Renal pelvis (tissue), 1 donor: ENCODE measurements at regions not wholly inside any gene's neighbourhood (a gene's known extent, or its start where the extent isn't known, plus 50 kb on each side); places are given as distances from the start of the nearest gene placed in this dataset.
A peak's percentile ranks its signal among the peaks of the same experiment; 100 is the strongest.

Experiments used
- DNase-seq: peaks from one replicate; pipeline ENCODE4 v3.0.0-alpha.2; 2013

- no peak for DNase-seq
Measured at GRCh38 chr15:36356466-36356865, 223.0 kb upstream of the CDIN1 start.

GRCh38 chr15:36356978-36357601, 222.3 kb upstream of the CDIN1 start:
- DNase-seq, result peak; percentile 76

- DNase-seq, result no peak
Measured at GRCh38 chr15:36358094-36358493, 221.3 kb upstream of the CDIN1 start.

- no peak for DNase-seq
Measured at GRCh38 chr15:36358523-36358922, 220.9 kb upstream of the CDIN1 start.

GRCh38 chr15:36359286-36359685, 220.1 kb upstream of the CDIN1 start:
- DNase-seq, result no peak

- no peak for DNase-seq
Measured at GRCh38 chr15:36361351-36361870, 218.0 kb upstream of the CDIN1 start.

- no peak for DNase-seq
Measured at GRCh38 chr15:36362509-36362915, 216.9 kb upstream of the CDIN1 start.

GRCh38 chr15:36363335-36363734, 216.1 kb upstream of the CDIN1 start:
- DNase-seq, result no peak

GRCh38 chr15:36364377-36364776, 215.0 kb upstream of the CDIN1 start:
- no peak for DNase-seq

GRCh38 chr15:36365963-36366362, 213.5 kb upstream of the CDIN1 start:
- DNase-seq, result no peak

GRCh38 chr15:36370051-36370730, 209.2 kb upstream of the CDIN1 start:
- no peak for DNase-seq

GRCh38 chr15:36370731-36371112, 208.7 kb upstream of the CDIN1 start:
- no peak for DNase-seq

GRCh38 chr15:36371509-36371908, 207.9 kb upstream of the CDIN1 start:
- no peak for DNase-seq

- no peak for DNase-seq
Measured at GRCh38 chr15:36372968-36373367, 206.5 kb upstream of the CDIN1 start.

GRCh38 chr15:36373550-36373949, 205.9 kb upstream of the CDIN1 start:
- DNase-seq, result no peak

GRCh38 chr15:36389107-36389506, 190.3 kb upstream of the CDIN1 start:
- no peak for DNase-seq

- DNase-seq, result no peak
Measured at GRCh38 chr15:36390491-36390890, 188.9 kb upstream of the CDIN1 start.

GRCh38 chr15:36392676-36393266, 186.7 kb upstream of the CDIN1 start:
- no peak for DNase-seq

- no peak for DNase-seq
Measured at GRCh38 chr15:36398212-36398611, 181.2 kb upstream of the CDIN1 start.

- no peak for DNase-seq
Measured at GRCh38 chr15:36399276-36399675, 180.2 kb upstream of the CDIN1 start.

GRCh38 chr15:36400936-36401585, 178.4 kb upstream of the CDIN1 start:
- DNase-seq, result no peak

- DNase-seq, result no peak
Measured at GRCh38 chr15:36401586-36401966, 177.8 kb upstream of the CDIN1 start.

- DNase-seq, result no peak
Measured at GRCh38 chr15:36403351-36403750, 176.1 kb upstream of the CDIN1 start.
